ENCODE measurements at regions not wholly inside any gene's neighbourhood (a gene's known extent, or its start where the extent isn't known, plus 50 kb on each side); places are given as distances from the start of the nearest gene placed in this dataset.

- H3K4me3 ChIP-seq (ENCODE audit: low read length): no peak overlapping the region
- TF ChIP-seq, protein P1, sequence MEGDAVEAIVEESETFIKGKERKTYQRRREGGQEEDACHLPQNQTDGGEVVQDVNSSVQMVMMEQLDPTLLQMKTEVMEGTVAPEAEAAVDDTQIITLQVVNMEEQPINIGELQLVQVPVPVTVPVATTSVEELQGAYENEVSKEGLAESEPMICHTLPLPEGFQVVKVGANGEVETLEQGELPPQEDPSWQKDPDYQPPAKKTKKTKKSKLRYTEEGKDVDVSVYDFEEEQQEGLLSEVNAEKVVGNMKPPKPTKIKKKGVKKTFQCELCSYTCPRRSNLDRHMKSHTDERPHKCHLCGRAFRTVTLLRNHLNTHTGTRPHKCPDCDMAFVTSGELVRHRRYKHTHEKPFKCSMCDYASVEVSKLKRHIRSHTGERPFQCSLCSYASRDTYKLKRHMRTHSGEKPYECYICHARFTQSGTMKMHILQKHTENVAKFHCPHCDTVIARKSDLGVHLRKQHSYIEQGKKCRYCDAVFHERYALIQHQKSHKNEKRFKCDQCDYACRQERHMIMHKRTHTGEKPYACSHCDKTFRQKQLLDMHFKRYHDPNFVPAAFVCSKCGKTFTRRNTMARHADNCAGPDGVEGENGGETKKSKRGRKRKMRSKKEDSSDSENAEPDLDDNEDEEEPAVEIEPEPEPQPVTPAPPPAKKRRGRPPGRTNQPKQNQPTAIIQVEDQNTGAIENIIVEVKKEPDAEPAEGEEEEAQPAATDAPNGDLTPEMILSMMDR (conservative IDR thresholded peaks at IDR 0.05; ENCODE audit: low read depth, low read length): no peak
- DNase-seq (ENCODE audit: low read depth): no peak
Measured at GRCh38 chr3:159904455-159904854, 84.2 kb upstream of the IL12A start.

DNA sequence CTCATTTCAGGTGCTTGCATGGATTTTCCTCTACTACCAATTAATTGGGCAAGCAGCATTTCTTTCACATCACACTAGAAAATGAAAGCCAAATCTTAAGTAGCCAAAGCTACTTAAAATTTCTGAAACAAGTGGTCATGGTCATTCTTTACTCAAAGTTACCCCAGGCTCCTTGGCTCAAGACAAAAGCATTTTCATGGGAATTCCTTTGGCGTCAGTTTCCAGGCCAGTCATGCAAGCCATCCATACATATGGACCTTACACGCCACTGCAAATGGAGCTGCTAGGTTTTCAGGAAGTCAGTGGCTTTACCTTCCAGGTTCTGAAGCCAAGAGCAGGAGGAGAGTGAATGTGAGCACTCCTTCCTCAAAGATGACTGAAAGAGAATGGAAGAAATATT is 83.7 kb upstream of the IL12A start:
- no peak for DNase-seq (ENCODE audit: low read depth)
- TF ChIP-seq, protein P1 (conservative IDR thresholded peaks at IDR 0.05; ENCODE audit: low read depth, low read length): no peak
- no peak overlapping the region for H3K4me3 ChIP-seq (ENCODE audit: low read length)

- TF ChIP-seq, protein P1 (conservative IDR thresholded peaks at IDR 0.05; ENCODE audit: low read depth, low read length): no peak
- no peak overlapping the region for H3K4me3 ChIP-seq (ENCODE audit: low read length)
- DNase-seq (ENCODE audit: low read depth): no peak
Measured at GRCh38 chr3:159907828-159908227, 80.8 kb upstream of the IL12A start.

GRCh38 chr3:159910991-159911663 is 77.5 kb upstream of the IL12A start:
- TF ChIP-seq, protein P1 (conservative IDR thresholded peaks at IDR 0.05; ENCODE audit: low read depth, low read length): no peak
- no peak overlapping the region for H3K4me3 ChIP-seq (ENCODE audit: low read length)
- no peak for DNase-seq (ENCODE audit: low read depth)

GRCh38 chr3:159911664-159912037 is 77.0 kb upstream of the IL12A start:
- no peak overlapping the region for H3K4me3 ChIP-seq (ENCODE audit: low read length)
- TF ChIP-seq, protein P1 (conservative IDR thresholded peaks at IDR 0.05; ENCODE audit: low read depth, low read length): no peak
- DNase-seq (ENCODE audit: low read depth): no peak

GRCh38 chr3:159913712-159914414 is 74.8 kb upstream of the IL12A start:
- TF ChIP-seq, protein P1 (conservative IDR thresholded peaks at IDR 0.05; ENCODE audit: low read depth, low read length): no peak
- H3K4me3 ChIP-seq (ENCODE audit: low read length): no peak overlapping the region
- no peak for DNase-seq (ENCODE audit: low read depth)

DNA sequence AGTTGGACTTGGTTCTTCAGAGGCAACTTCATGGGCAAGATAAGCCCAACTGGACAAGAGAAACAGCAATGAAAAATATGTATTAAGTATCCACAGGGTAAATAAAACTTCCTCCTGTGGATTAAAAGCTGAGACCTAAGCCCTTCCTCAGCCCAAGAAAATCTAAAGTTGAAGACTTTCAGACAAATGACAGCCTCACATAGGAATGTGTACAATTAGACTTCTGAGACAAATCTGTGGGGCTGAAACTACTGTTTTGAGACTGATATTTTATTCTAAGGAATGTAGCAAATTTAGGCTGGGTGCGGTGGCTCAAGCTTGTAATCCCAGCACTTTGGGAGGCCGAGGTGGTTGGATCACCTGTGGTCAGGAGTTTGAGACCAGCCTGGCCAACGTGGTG is 74.2 kb upstream of the IL12A start:
- no peak overlapping the region for H3K4me3 ChIP-seq (ENCODE audit: low read length)
- TF ChIP-seq, protein P1 (conservative IDR thresholded peaks at IDR 0.05; ENCODE audit: low read depth, low read length): no peak
- peak; percentile 71 for DNase-seq (ENCODE audit: low read depth)
